Left renal pelvis (tissue), 4 donors: ENCODE measurements at regions not wholly inside any gene's neighbourhood (a gene's known extent, or its start where the extent isn't known, plus 50 kb on each side); places are given as distances from the start of the nearest gene placed in this dataset.

Source experiments
- DNase-seq, 4 donors: peaks; one replicate each; pipeline ENCODE4 v3.0.0-alpha.2; 2013; ENCODE audit warnings: low read depth in 4 of 4, low spot score in 3 of 4

DNA sequence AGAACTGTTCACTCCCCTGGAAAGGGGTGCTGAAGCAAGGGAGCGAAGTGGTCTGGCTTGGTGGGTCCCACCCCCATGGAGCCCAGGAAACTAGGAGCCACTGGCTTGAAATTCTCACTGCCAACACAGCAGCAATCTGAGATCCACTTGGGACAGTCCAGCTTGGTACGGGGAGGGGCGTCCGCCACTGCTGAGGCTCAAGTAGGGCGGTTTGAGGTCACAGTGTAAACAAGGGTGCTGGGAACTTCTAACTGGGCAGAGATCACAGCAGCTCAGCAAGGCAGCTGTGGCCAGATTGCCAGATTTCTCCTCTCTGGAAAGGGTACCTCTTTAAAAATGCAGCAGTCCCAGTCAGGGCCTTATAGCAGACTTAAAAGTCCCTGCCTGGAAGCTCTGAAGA, 53.9 kb upstream of the GALNTL6 start:
- no peak for DNase-seq

DNA sequence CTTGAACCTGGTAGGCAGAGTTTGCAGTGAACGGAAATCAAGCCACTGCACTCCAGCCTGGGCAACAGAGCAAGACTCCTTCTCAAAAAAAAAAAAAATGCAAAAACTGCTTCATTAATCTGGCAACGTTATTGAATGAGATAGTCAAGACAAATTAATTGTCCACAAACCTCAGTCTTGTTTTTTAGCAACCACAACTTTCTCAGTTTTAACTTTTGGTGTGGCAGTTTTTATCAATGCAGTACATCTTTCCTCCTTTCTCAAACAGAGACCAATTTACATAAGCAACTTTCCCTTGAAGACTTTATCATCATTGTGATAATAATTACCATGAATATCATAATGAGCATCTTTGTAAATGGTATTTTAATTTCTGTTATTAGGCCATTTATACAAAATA, 61.7 kb upstream of the GALNTL6 start:
- no peak for DNase-seq

DNA sequence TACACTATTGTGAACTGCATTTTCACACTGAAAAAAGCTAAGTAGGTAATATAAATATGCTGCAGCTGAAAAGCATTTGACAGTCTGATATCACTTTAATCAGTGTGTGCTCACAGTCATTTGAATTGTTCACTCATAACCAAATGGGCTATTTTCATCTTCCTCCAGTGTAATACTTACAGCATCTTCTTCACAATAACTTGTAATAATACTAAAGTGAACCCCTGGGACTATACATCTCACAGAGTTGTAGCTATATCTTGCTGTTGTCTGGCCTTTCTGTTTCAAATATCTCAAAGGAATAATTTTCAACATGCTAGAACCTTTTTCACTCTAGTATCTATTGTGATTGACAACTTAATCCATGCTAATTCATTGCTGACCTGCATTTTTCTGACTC, 66.8 kb upstream of the GALNTL6 start:
- DNase-seq: no peak

DNA sequence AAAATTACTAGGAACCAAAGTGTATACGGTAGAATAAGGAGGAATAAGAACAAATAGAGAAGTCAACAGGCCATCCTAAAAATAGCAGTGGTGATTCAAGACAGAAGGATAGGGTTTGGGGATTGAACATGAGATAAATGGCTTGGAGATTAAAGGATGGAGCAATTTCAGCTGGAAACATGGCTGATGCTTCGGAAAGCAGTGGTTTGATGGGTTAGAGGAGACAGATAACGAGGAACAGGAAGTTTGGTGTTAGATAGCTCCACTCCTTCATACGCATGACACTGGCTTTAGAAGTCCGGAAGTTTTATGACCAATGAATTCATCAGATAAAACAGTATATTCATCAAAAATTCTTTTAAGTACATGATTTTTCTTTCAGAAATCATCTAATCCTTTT, 70.8 kb upstream of the GALNTL6 start:
- no peak for DNase-seq

DNA sequence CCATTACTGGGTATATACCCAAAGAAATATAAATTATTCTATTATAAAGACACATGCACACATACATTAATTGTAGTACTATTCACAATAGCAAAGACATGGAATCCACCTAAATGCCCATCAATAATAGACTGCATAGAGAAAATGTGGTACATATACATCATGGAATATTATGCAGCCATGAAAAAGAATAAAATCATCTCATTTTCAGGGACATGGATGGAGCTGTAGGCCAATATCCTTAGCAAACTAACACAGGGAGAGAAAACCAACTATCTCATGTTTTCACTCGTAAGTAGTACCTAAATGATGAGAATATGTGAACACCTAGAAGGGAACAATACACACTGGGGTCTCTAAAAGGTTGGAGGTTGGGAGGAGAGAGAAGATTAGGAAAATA, 86.0 kb upstream of the GALNTL6 start:
- no peak for DNase-seq

DNA sequence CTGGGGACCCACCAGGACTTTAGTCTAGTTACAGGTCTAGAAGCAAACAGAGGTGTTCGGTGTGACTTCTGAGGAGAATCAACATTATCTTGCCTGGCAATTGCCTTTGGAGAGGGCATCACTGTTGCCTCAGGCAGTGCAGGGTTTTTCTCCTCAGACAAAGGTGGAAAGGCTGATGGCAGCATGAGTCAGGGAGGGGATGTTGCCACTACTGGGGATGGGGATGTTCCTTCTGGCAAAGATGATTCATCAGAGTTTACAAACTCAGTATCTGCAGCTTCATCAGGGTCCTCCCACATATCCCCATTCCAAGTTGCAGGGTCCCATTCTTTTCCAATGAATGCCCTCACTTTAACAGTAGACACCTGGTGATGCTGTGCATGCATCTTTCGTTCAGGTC, 91.3 kb upstream of the GALNTL6 start:
- DNase-seq: no peak

DNA sequence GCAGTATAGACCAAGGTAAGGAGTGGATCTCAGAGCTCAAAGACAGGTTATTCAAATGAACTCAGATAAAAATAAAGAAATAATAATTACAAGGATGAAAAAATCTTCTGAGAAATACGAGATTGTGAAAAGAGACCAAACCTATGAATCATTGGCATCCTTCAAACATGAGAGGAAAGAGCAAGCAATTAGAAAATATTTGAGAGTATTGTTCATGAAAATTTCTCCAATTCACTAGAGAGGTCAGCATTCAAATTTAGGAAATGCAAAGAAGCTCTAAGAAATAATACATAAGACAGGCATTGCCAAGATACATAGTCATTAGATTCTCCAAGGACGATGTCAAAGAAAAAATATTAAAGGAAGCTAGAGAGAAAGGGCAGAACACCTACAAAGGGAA, 93.5 kb upstream of the GALNTL6 start:
- no peak for DNase-seq

DNA sequence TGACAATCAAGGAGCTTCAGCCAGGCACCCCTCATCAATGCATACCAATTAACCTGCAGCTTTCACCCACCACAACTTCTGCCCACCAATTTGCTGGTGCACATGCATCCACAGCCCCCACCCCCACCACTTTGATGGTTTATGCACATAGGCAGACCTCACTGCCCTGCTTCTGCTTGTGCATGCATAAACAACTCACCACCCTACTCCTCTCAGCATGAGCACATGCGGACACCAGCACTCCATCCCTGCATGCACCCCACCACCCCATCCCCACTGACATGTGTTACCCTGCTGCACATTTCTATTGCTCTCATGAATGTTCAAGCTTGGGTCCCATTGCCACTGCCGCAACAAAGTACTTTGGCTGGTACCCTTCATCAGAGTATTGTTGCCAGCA, 94.5 kb upstream of the GALNTL6 start:
- no peak for DNase-seq

DNA sequence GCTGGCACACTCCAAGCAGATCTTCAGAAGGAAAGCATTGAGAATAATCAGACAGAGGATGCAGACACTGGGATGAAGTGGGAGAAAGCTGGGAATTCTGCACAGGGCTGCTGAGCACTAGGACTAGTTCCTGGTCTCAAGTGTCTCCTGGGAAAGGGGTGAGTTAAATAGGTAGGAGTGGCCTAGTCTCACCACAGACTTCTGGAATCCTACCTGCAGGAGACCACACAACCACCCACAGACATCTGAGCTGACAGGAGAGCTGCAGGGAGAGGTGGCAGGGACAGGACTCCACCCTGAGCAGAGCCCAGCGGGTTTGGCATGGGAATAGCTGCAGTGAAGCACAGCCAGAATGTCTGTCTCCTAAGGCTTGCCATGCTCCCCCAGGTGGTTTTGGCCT, 95.1 kb upstream of the GALNTL6 start:
- no peak for DNase-seq

DNA sequence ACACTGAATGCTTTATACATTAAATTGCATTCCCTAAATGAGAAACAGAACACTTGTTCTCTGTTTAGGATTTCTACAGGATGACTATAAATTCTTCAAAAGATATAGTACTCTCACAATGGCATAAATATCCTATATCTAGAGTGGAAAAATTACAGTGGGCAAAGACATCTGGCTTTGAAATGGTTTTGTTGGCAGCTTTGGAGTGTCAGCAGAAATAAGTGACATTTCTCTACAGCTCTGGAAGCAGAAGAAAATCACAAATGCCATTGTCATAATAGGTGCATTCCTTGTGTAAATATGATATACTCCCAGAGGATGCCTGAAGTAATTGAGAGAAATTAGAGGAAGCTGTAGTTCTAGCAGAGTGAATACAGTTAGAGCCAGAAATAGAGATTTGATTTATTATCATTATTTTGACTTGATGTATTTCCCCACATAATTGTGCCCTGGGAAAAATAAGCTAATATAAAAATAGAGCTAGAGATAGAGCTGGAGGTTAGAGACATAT, 95.9 kb upstream of the GALNTL6 start:
- no peak for DNase-seq

DNA sequence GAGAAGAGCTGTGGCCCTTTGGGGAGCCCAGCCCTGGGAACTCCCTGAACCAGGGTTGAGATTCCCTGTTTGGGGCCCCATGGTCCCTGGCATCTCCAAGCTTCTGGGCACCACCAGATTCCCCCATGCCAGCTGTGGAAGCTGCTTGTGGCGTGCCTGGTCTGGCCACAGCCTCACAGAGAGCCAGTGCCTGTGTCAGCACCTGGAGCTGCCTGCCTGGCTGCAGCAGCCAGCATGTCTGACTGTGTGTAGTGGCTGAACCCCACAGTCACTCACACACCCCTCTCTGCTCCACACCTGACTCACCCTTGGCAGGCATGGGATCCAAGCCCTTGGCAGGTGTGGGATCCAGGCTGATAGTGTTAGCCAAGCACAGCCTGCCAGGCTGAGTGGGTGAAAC, 97.2 kb upstream of the GALNTL6 start:
- DNase-seq: no peak

DNA sequence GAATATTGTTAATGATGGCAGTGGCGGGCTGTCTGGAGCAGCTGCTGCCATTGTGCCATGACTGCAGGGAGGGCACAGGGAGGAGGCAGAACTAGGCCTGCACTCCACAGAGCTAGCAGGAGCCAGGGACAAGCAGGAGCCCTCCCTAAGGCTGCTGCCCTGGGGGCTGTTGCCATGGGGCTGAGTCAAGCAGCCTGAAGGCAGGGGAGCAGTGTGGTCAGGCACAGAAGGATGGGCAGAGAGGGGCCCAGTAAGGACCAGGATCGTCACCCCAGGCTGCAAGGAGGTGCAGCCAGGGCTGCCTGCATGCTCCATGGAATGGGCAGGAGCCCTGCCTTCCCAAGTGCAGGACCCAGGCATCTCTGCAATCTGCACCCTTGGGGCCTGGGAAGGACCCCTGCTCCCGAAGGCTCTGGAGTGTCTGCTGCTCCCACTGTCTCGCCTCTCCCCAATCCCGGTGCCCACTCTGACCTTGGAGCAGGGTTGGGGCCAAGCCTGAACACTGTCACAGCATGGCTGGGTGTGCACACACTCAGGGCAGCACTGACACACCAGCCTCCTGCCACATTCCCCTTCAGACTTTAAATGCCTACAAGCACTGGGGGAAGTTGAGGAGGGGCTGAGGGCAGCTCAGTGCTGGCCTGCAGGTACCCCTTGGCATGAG, 98.3 kb upstream of the GALNTL6 start:
- no peak for DNase-seq

DNA sequence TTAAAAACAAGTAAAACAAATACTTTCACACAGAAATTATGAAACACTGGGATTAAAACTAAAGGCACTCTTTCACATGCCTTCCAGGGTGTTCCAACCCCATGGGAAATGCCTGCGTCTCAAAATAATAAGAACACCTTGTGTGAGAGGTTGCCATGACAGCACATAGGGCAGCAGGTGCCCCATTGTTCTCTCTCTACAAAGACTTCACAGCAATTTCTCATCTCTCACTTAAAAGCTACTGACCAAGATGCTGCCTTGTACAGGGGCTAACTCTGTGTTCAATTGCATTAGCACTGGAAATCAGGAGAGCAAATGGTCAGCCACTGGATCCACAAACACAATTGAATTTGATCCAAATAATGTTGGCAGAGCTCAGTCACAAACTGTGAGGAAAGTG, 102.5 kb upstream of the GALNTL6 start:
- no peak for DNase-seq

DNA sequence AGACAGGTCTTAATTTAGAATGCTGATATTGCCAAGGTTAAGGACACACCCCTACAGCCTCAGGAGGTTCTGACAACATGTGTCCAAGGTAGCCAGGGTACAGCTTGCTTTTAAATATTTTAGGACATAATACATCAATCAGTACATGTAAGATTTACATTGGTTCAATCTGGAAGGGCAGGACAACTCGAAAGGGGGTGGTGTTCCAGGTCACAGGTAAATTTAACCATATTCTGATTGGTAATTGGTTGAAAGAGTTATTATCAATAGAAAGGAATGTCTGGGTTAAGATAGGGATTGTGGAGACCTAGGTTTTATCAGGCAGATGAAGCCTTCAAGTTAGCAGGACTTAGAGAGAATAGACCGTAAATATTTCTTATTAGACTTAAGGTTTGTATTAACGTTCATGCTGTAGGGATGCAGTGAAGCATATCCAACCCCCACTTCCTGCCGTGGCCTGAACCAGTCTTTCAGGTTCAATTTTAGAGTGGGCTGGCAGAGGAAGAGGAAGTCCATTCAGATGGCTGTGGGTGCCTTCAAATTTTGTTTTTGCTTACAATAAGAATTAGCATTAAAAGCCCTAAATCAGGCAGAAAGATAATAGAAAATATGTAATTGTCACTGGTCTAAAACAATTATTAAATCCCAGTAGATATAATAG, 136.5 kb upstream of the GALNTL6 start:
- peak in 1 of 4 donors; percentile 6 for DNase-seq

DNA sequence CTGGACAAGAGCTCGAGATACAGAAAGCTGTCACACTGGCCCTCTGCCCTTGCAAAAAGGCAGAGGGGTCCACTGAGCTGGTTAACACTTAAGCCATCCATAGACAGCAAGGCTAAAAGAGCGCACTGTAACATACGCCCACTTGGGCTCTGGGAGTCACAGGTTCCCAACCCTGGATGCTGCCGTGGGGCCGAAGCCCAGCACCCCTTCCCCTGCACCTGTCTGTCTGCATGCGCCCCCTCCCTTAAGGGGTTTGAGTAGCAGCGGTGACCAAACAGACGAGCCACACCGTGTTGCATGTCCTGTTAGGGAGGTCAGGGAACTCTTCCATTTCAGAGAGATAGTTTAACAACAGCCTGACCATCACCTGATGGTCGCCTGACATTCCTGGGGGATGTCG, 138.4 kb upstream of the GALNTL6 start:
- no peak for DNase-seq

DNA sequence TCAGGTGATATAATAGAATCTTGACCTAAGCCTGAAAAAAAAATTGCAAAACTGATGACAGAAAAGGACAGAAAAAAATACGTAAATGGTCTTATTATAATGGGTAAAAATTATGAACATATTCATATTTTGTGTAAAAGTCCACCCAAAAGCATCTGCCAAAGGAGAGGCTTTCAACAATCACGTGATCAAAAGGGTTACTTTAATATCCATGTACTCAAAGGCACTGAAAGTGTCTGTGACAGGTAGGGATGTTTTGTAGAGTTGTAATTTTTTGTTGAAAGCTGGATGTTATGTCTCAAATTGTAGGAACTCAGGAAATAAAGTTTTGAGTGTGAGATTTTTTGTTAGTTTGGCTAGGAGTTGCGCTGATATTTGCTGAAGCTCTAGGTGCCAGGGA, 144.8 kb upstream of the GALNTL6 start:
- DNase-seq: no peak

DNA sequence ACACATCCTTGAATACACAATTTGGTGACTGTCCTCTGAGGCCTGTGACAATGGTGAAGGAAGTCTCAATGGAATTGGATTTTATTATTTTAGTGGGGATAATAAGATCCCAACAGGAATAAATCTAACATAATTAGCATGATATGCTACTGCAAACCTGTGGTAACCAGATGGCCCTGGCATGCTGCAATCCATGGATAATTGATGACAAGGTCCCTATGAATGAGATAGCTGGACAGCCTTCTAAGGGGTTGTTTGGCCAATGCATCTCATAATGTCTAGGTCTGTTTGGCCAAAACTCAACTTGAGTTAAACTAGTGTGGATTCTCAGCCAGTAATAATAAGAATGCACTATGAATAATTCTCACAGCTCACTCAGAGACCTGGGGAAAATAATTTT, 145.3 kb upstream of the GALNTL6 start:
- DNase-seq: no peak

DNA sequence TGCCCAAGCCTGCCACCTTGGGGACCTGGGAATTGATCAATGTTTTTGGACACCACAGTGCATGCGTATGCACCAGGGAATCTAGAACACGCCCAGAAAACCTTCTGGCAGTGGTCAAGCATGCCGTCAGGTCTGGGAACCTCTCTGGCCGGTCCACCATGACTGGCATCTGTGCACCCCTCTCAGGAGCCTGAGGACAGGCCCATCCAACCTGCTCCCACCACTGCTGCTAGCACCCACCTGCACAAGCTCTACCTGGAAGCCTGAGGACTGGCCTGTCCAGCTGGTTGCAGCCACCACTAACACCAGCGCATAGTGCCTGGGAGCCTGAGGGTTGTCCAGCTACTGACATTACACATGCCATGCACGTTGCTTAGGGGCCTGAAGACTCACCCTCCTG, 162.1 kb upstream of the GALNTL6 start:
- no peak for DNase-seq

DNA sequence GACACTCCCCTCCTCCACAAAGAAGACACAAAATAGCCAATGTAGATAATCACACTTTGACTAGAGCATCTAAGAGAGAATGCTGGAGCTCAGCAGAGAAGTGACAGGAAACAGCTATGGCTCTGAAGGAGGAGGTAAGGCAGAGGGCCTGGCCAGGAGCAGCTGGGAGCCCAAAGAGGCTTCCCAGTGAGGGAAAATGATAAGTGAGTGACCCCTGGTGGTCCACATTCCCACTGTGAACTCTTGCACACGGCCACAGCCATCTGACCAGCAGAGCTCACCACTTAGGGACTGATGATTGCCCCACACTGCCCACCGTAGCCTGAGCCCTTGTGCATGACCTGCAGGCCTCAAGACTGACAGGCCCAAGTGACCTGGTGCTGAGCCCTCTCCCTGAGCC, 162.7 kb upstream of the GALNTL6 start:
- no peak for DNase-seq

DNA sequence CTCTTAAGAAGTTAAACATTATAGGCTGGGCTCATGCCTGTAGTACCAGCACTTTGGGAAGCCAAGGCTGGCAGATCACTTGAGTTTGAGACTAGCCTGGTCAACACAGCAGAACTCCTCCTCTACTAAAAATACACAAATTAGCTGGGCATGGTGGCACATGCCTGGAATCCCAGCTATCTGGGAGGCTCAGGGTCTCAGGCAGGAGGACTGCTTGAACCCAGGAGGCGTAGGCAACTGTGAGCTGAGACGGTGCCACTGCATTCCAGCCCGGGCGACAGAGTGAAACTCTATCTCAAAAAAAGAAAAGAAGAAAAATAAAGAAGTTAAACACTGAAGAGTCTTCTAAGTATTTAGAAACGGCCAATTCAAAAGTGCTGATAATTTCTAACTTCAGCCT, 164.3 kb upstream of the GALNTL6 start:
- no peak for DNase-seq

DNA sequence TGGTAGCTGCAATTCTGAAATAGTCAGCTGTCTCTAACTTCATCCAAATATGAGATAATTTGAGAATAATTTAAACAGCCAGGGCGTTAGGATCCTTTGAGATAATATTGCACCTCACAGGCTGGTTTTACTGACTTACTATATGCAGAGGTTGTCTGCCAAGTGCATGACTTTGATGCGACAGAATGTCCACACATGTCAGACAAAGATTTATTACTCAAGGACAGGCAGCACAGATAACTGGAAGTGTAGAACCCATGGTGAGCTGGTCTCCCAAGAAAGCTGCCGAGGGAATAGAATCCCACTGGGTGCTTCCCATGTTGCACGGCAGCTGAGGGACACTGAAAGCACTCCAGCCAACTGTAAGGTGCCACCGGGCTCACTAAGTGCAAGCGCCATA, 166.2 kb upstream of the GALNTL6 start:
- no peak for DNase-seq

DNA sequence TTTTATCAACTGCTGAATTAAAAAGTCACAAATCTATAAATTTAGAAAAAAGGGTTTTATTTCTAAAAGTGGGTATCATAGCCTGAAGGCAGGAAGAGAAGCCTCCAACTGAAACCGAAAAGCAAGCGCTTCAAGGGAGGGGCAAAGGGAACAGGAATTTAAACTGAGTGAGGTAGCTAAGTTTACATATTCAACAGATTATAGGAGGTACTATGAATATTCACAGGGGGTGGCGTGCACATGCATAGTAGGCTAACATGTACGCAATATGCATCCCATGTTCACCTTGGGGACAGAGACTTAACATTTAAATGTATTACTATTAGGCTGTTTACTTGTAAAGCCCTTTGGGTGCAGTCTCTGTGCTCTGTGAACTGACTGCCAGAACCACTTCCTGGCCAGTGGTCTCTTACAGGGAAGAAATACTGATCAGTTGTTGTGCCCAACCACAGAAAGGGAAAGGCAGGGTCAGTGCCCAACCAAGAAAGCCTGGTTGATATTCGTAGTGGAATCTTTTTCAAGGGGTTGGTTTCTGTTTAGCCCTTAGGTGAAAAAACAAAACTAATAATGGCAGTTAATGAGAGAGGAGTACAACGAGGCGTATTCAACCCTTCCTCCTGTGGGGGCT, 168.7 kb upstream of the GALNTL6 start:
- no peak for DNase-seq
